Activated naive CD8-positive, alpha-beta T cell treated with anti-CD3 and anti-CD28 coated beads, Interleukin-2, amount 10 ng/mL, durations not matched to agents 7 days and 5 days (primary cell): ENCODE measurements at regions not wholly inside any gene's neighbourhood (a gene's known extent, or its start where the extent isn't known, plus 50 kb on each side); places are given as distances from the start of the nearest gene placed in this dataset.
"Not testable (repeated sequence)": the region's sequence is repeated elsewhere in the genome, so short reads cannot be mapped to it uniquely, and the experiment has no call there.

Experiments used
- ATAC-seq: fragments of 150-1000 bp; cut with Tn5 transposase; one replicate; pipeline ENCODE4 v1.10.0; 2021; ENCODE audit warnings: low read depth, moderate library complexity
- POLR2A ChIA-PET: fragments of 350-600 bp; sonication (Branson Sonifier 250); formaldehyde crosslinking; loops from one replicate; lab custom pipeline; 2021; ENCODE audit warnings: antibody characterized with exemption; lab: Charles Lee
- DNase-seq: peaks from one replicate; pipeline ENCODE4 v3.0.0; 2021
- H3K27ac Mint-ChIP-seq: one replicate; pipeline ENCODE4 v1.8.0; 2022; ENCODE audit warnings: mild to moderate bottlenecking, mixed read lengths
- H3K27me3 Mint-ChIP-seq: one replicate; pipeline ENCODE4 v1.8.0; 2022; ENCODE audit warnings: mild to moderate bottlenecking, moderate library complexity, mixed read lengths
- H3K36me3 Mint-ChIP-seq: one replicate; pipeline ENCODE4 v1.8.0; 2021; ENCODE audit warnings: mild to moderate bottlenecking, mixed read lengths
- H3K4me1 Mint-ChIP-seq: one replicate; pipeline ENCODE4 v1.8.0; 2021; ENCODE audit warnings: mixed read lengths
- H3K4me3 Mint-ChIP-seq: one replicate; pipeline ENCODE4 v1.8.0; 2022; ENCODE audit warnings: mild to moderate bottlenecking, moderate library complexity, mixed read lengths
- H3K9me3 Mint-ChIP-seq: one replicate; pipeline ENCODE4 v1.8.0; 2021; ENCODE audit warnings: mixed read lengths

- H3K27me3 Mint-ChIP-seq: no peaks in the 10 kb centered on the region
- no peaks in the 10 kb centered on the region for H3K4me1 Mint-ChIP-seq
- no peak overlapping the region for H3K4me3 Mint-ChIP-seq
- H3K27ac Mint-ChIP-seq: no peak overlapping the region
- H3K36me3 Mint-ChIP-seq: no peaks in the 10 kb centered on the region
- no peaks in the 10 kb centered on the region for H3K9me3 Mint-ChIP-seq
- ATAC-seq (no peak), DNase-seq (no peak)
- POLR2A ChIA-PET: no interaction called here
Measured at GRCh38 chr2:194494401-194494800, 1162.6 kb upstream of the SLC39A10 start.

GRCh38 chr2:194491409-194492115 lies 1165.5 kb upstream of the SLC39A10 start:
- H3K27ac Mint-ChIP-seq: no peak overlapping the region
- POLR2A ChIA-PET: no interaction called here
- no peak for DNase-seq
- H3K27me3 Mint-ChIP-seq: no peaks in the 10 kb centered on the region
- peak; percentile 68 for ATAC-seq
- H3K4me3 Mint-ChIP-seq: no peak overlapping the region
- no peaks in the 10 kb centered on the region for H3K4me1 Mint-ChIP-seq
- H3K36me3 Mint-ChIP-seq: no peaks in the 10 kb centered on the region
- H3K9me3 Mint-ChIP-seq: no peaks in the 10 kb centered on the region

GRCh38 chr2:194486326-194486725 lies 1170.7 kb upstream of the SLC39A10 start:
- DNase-seq: no peak
- POLR2A ChIA-PET: no interaction called here

GRCh38 chr2:194483041-194483440 lies 1174.0 kb upstream of the SLC39A10 start:
- no peaks in the 10 kb centered on the region for H3K36me3 Mint-ChIP-seq
- H3K4me3 Mint-ChIP-seq: no peak overlapping the region
- no peak overlapping the region for H3K27ac Mint-ChIP-seq
- ATAC-seq (no peak), DNase-seq (no peak)
- H3K4me1 Mint-ChIP-seq: no peaks in the 10 kb centered on the region
- POLR2A ChIA-PET: no interaction called here
- no peaks in the 10 kb centered on the region for H3K27me3 Mint-ChIP-seq
- H3K9me3 Mint-ChIP-seq: no peaks in the 10 kb centered on the region

More at GRCh38 chr2:194486326-194486725, 1170.7 kb upstream of the SLC39A10 start:
- no peaks in the 10 kb centered on the region for H3K4me1 Mint-ChIP-seq
- no peaks in the 10 kb centered on the region for H3K36me3 Mint-ChIP-seq
- H3K27ac Mint-ChIP-seq: no peak overlapping the region
- no peaks in the 10 kb centered on the region for H3K27me3 Mint-ChIP-seq
- H3K4me3 Mint-ChIP-seq: no peak overlapping the region
- no peak for ATAC-seq
- H3K9me3 Mint-ChIP-seq: no peaks in the 10 kb centered on the region

GRCh38 chr2:194465641-194466040 lies 1191.4 kb upstream of the SLC39A10 start:
- Mint-ChIP-seq H3K4me1 (no peaks in the 10 kb centered on the region), H3K27me3 (no peaks in the 10 kb centered on the region), H3K4me3 (no peak overlapping the region), H3K36me3 (no peaks in the 10 kb centered on the region), H3K9me3 (peaks cover 3% of the 10 kb centered on the region), H3K27ac (no peak overlapping the region)
- ATAC-seq (no peak), DNase-seq (no peak)
- POLR2A ChIA-PET: no interaction called here

GRCh38 chr2:194464964-194465638 lies 1191.9 kb upstream of the SLC39A10 start:
- peak; percentile 76 for ATAC-seq
- peak; percentile 18 for DNase-seq
- no peak overlapping the region for H3K27ac Mint-ChIP-seq

GRCh38 chr2:194462883-194463282 lies 1194.1 kb upstream of the SLC39A10 start:
- not testable (repeated sequence) for H3K36me3 Mint-ChIP-seq

More at GRCh38 chr2:194464964-194465638, 1191.9 kb upstream of the SLC39A10 start:
- Mint-ChIP-seq H3K9me3 (peaks cover 3% of the 10 kb centered on the region), H3K4me3 (no peak overlapping the region), H3K27me3 (no peaks in the 10 kb centered on the region), H3K4me1 (no peaks in the 10 kb centered on the region), H3K36me3 (no peaks in the 10 kb centered on the region)
- POLR2A ChIA-PET: no interaction called here

GRCh38 chr2:194455358-194455757 lies 1201.7 kb upstream of the SLC39A10 start:
- ATAC-seq (no peak), DNase-seq (no peak)
- H3K9me3 Mint-ChIP-seq: no peaks in the 10 kb centered on the region
- H3K4me1 Mint-ChIP-seq: no peaks in the 10 kb centered on the region
- POLR2A ChIA-PET: no interaction called here
- no peaks in the 10 kb centered on the region for H3K27me3 Mint-ChIP-seq
- H3K27ac Mint-ChIP-seq: no peak overlapping the region
- no peaks in the 10 kb centered on the region for H3K36me3 Mint-ChIP-seq
- no peak overlapping the region for H3K4me3 Mint-ChIP-seq

More at GRCh38 chr2:194462883-194463282, 1194.1 kb upstream of the SLC39A10 start:
- DNase-seq, H3K9me3 Mint-ChIP-seq, H3K27ac Mint-ChIP-seq, H3K4me3 Mint-ChIP-seq, POLR2A ChIA-PET, H3K27me3 Mint-ChIP-seq, H3K4me1 Mint-ChIP-seq, ATAC-seq: not testable (repeated sequence)

- DNase-seq (no peak), ATAC-seq (no peak)
- no peak overlapping the region for H3K4me3 Mint-ChIP-seq
- no peaks in the 10 kb centered on the region for H3K36me3 Mint-ChIP-seq
- H3K27me3 Mint-ChIP-seq: no peaks in the 10 kb centered on the region
- peaks cover 3% of the 10 kb centered on the region for H3K9me3 Mint-ChIP-seq
- H3K4me1 Mint-ChIP-seq: no peaks in the 10 kb centered on the region
- no peak overlapping the region for H3K27ac Mint-ChIP-seq
- POLR2A ChIA-PET: no interaction called here
Measured at GRCh38 chr2:194452504-194452903, 1204.5 kb upstream of the SLC39A10 start.

GRCh38 chr2:194445226-194445625 lies 1211.8 kb upstream of the SLC39A10 start:
- DNase-seq (no peak), ATAC-seq (no peak)
- Mint-ChIP-seq H3K36me3 (no peaks in the 10 kb centered on the region), H3K27ac (no peak overlapping the region), H3K9me3 (peaks cover 3% of the 10 kb centered on the region), H3K4me1 (no peaks in the 10 kb centered on the region), H3K27me3 (no peaks in the 10 kb centered on the region), H3K4me3 (no peak overlapping the region)
- POLR2A ChIA-PET: no interaction called here

GRCh38 chr2:194443926-194444325 lies 1213.1 kb upstream of the SLC39A10 start:
- no peak for DNase-seq
- H3K9me3 Mint-ChIP-seq: peaks cover 4% of the 10 kb centered on the region
- ATAC-seq: no peak

GRCh38 chr2:194424683-194425209 lies 1232.3 kb upstream of the SLC39A10 start:
- Mint-ChIP-seq H3K27me3 (no peaks in the 10 kb centered on the region), H3K4me3 (no peak overlapping the region), H3K9me3 (no peaks in the 10 kb centered on the region), H3K27ac (no peak overlapping the region), H3K4me1 (no peaks in the 10 kb centered on the region), H3K36me3 (no peaks in the 10 kb centered on the region)
- POLR2A ChIA-PET: no interaction called here
- ATAC-seq (no peak), DNase-seq (no peak)

More at GRCh38 chr2:194443926-194444325, 1213.1 kb upstream of the SLC39A10 start:
- no peaks in the 10 kb centered on the region for H3K27me3 Mint-ChIP-seq
- POLR2A ChIA-PET: no interaction called here
- no peak overlapping the region for H3K27ac Mint-ChIP-seq
- no peak overlapping the region for H3K4me3 Mint-ChIP-seq
- H3K4me1 Mint-ChIP-seq: no peaks in the 10 kb centered on the region
- H3K36me3 Mint-ChIP-seq: no peaks in the 10 kb centered on the region

GRCh38 chr2:194411221-194411620 lies 1245.8 kb upstream of the SLC39A10 start:
- Mint-ChIP-seq H3K36me3 (no peaks in the 10 kb centered on the region), H3K4me1 (no peaks in the 10 kb centered on the region)

GRCh38 chr2:194395818-194396217 lies 1261.2 kb upstream of the SLC39A10 start:
- Mint-ChIP-seq H3K9me3 (peaks cover 1% of the 10 kb centered on the region), H3K36me3 (no peaks in the 10 kb centered on the region), H3K27me3 (no peaks in the 10 kb centered on the region), H3K4me3 (no peak overlapping the region), H3K27ac (no peak overlapping the region), H3K4me1 (no peaks in the 10 kb centered on the region)
- POLR2A ChIA-PET: no interaction called here
- no peak for ATAC-seq
- no peak for DNase-seq

More at GRCh38 chr2:194411221-194411620, 1245.8 kb upstream of the SLC39A10 start:
- H3K27me3 Mint-ChIP-seq: no peaks in the 10 kb centered on the region
- no peak for DNase-seq
- H3K9me3 Mint-ChIP-seq: no peaks in the 10 kb centered on the region
- no peak overlapping the region for H3K4me3 Mint-ChIP-seq
- no peak for ATAC-seq
- POLR2A ChIA-PET: no interaction called here
- no peak overlapping the region for H3K27ac Mint-ChIP-seq
